Stimulated activated naive CD8-positive, alpha-beta T cell treated with anti-CD3 and anti-CD28 coated beads, Interleukin-15, amount 100 ng/mL, for 72 hours (primary cell): ENCODE measurements at regions not wholly inside any gene's neighbourhood (a gene's known extent, or its start where the extent isn't known, plus 50 kb on each side); places are given as distances from the start of the nearest gene placed in this dataset.
A peak's percentile ranks its signal among the peaks of the same experiment; 100 is the strongest.

Source experiments
- ATAC-seq: fragments of 150-1000 bp; cut with Tn5 transposase; 2 replicates; pipeline ENCODE4 v1.10.0; 2021; ENCODE audit warnings: mild to moderate bottlenecking, moderate library complexity
- DNase-seq, 2 donors: peaks; one replicate each; pipeline ENCODE4 v3.0.0; 2021 to 2022
- H3K27ac Mint-ChIP-seq, 2 donors: one replicate each; pipeline ENCODE4 v1.8.0; 2022; ENCODE audit warnings: mild to moderate bottlenecking in 2 of 2, mixed read lengths in 2 of 2, moderate library complexity in 2 of 2
- H3K27me3 Mint-ChIP-seq: one replicate; pipeline ENCODE4 v1.8.0; 2022; ENCODE audit warnings: mixed read lengths
- H3K4me1 Mint-ChIP-seq: one replicate; pipeline ENCODE4 v1.8.0; 2022; ENCODE audit warnings: mild to moderate bottlenecking, mixed read lengths
- H3K4me3 Mint-ChIP-seq, 2 donors: one replicate each; pipeline ENCODE4 v1.8.0; 2022; ENCODE audit warnings: mild to moderate bottlenecking in 2 of 2, mixed read lengths in 2 of 2, moderate library complexity in 1 of 2
- H3K9me3 Mint-ChIP-seq, 2 donors: one replicate each; pipeline ENCODE4 v1.8.0; 2022; ENCODE audit warnings: mixed read lengths in 2 of 2

GRCh38 chr7:96532428-96532935 lies 177.2 kb downstream of the SEM1 start:
- Mint-ChIP-seq H3K27ac (no peak overlapping the region), H3K9me3 (no peaks in the 10 kb centered on the region), H3K27me3 (peaks cover 18% of the 10 kb centered on the region), H3K4me1 (no peaks in the 10 kb centered on the region), H3K4me3 (no peak overlapping the region)
- DNase-seq (no peak), ATAC-seq (no peak)

- peaks cover 23% of the 10 kb centered on the region for H3K27me3 Mint-ChIP-seq
- no peaks in the 10 kb centered on the region for H3K4me1 Mint-ChIP-seq
- DNase-seq (no peak), ATAC-seq (no peak)
- no peak overlapping the region for H3K4me3 Mint-ChIP-seq
- H3K27ac Mint-ChIP-seq, result no peak overlapping the region
- no peaks in the 10 kb centered on the region for H3K9me3 Mint-ChIP-seq
Measured at GRCh38 chr7:96531331-96531730, 178.3 kb downstream of the SEM1 start.

GRCh38 chr7:96530786-96531185 lies 178.9 kb downstream of the SEM1 start:
- Mint-ChIP-seq H3K4me1 (no peaks in the 10 kb centered on the region), H3K9me3 (no peaks in the 10 kb centered on the region), H3K27me3 (peaks cover 23% of the 10 kb centered on the region), H3K4me3 (no peak overlapping the region), H3K27ac (no peak overlapping the region)
- ATAC-seq (no peak), DNase-seq (no peak)

- Mint-ChIP-seq H3K9me3 (peaks cover 0 to 5% of the 10 kb centered on the region in 2 donors), H3K4me3 (no peak overlapping the region), H3K4me1 (no peaks in the 10 kb centered on the region), H3K27ac (no peak overlapping the region), H3K27me3 (peaks cover 23% of the 10 kb centered on the region)
- no peak for ATAC-seq
- no peak for DNase-seq
Measured at GRCh38 chr7:96527133-96527827, 182.4 kb downstream of the SEM1 start.

- H3K9me3 Mint-ChIP-seq, result peaks cover 0 to 5% of the 10 kb centered on the region in 2 donors
- H3K27me3 Mint-ChIP-seq, result peaks cover 23% of the 10 kb centered on the region
- H3K4me1 Mint-ChIP-seq, result no peaks in the 10 kb centered on the region
Measured at GRCh38 chr7:96526496-96526895, 183.2 kb downstream of the SEM1 start.

GRCh38 chr7:96521068-96521894 lies 188.4 kb downstream of the SEM1 start:
- Mint-ChIP-seq H3K4me3 (no peak overlapping the region), H3K4me1 (no peaks in the 10 kb centered on the region), H3K27me3 (peaks cover 13% of the 10 kb centered on the region), H3K9me3 (peaks cover 0 to 5% of the 10 kb centered on the region in 2 donors), H3K27ac (no peak overlapping the region)
- ATAC-seq (no peak), DNase-seq (no peak)

More at GRCh38 chr7:96526496-96526895, 183.2 kb downstream of the SEM1 start:
- no peak for ATAC-seq
- no peak overlapping the region for H3K27ac Mint-ChIP-seq
- no peak overlapping the region for H3K4me3 Mint-ChIP-seq
- DNase-seq, result no peak

- Mint-ChIP-seq H3K4me3 (no peak overlapping the region), H3K27me3 (peaks cover 10% of the 10 kb centered on the region), H3K9me3 (no peaks in the 10 kb centered on the region), H3K27ac (no peak overlapping the region), H3K4me1 (no peaks in the 10 kb centered on the region)
- DNase-seq (no peak), ATAC-seq (no peak)
Measured at GRCh38 chr7:96508371-96508770, 186.5 kb upstream of the SLC25A13 start.

- Mint-ChIP-seq H3K4me1 (no peaks in the 10 kb centered on the region), H3K4me3 (no peak overlapping the region), H3K27ac (no peak overlapping the region), H3K27me3 (peaks cover 10% of the 10 kb centered on the region), H3K9me3 (no peaks in the 10 kb centered on the region)
- DNase-seq, result no peak
- ATAC-seq, result no peak
Measured at GRCh38 chr7:96503597-96503996, 181.7 kb upstream of the SLC25A13 start.

- H3K4me1 Mint-ChIP-seq, result no peaks in the 10 kb centered on the region
- H3K9me3 Mint-ChIP-seq, result no peaks in the 10 kb centered on the region
- H3K27ac Mint-ChIP-seq, result no peak overlapping the region
- DNase-seq, result no peak
- no peak overlapping the region for H3K4me3 Mint-ChIP-seq
- no peaks in the 10 kb centered on the region for H3K27me3 Mint-ChIP-seq
- no peak for ATAC-seq
Measured at GRCh38 chr7:96501318-96501717, 179.4 kb upstream of the SLC25A13 start.

GRCh38 chr7:96499532-96499931 lies 177.6 kb upstream of the SLC25A13 start:
- H3K27ac Mint-ChIP-seq, result no peak overlapping the region
- ATAC-seq (no peak), DNase-seq (no peak)
- no peaks in the 10 kb centered on the region for H3K27me3 Mint-ChIP-seq
- H3K4me1 Mint-ChIP-seq, result peaks cover 7% of the 10 kb centered on the region
- no peak overlapping the region for H3K4me3 Mint-ChIP-seq
- H3K9me3 Mint-ChIP-seq, result no peaks in the 10 kb centered on the region

GRCh38 chr7:96497567-96497966 lies 175.7 kb upstream of the SLC25A13 start:
- ATAC-seq (no peak), DNase-seq (no peak)
- Mint-ChIP-seq H3K27ac (no peak overlapping the region), H3K27me3 (peaks cover 11% of the 10 kb centered on the region), H3K4me1 (peaks cover 7% of the 10 kb centered on the region), H3K4me3 (no peak overlapping the region), H3K9me3 (no peaks in the 10 kb centered on the region)

GRCh38 chr7:96495751-96496216 lies 173.9 kb upstream of the SLC25A13 start:
- Mint-ChIP-seq H3K27ac (peak overlapping the region in 1 of 2 donors; percentile 59), H3K4me1 (peaks cover 7% of the 10 kb centered on the region), H3K4me3 (peak overlapping the region in 1 of 2 donors; percentile 39), H3K9me3 (no peaks in the 10 kb centered on the region), H3K27me3 (peaks cover 11% of the 10 kb centered on the region)
- ATAC-seq (peak; percentile 94), DNase-seq (peak in 1 of 2 donors; percentile 27)

- no peak for ATAC-seq
- H3K4me1 Mint-ChIP-seq, result no peaks in the 10 kb centered on the region
Measured at GRCh38 chr7:96486681-96487080, 164.8 kb upstream of the SLC25A13 start.

GRCh38 chr7:96484845-96485244 lies 162.9 kb upstream of the SLC25A13 start:
- H3K27ac Mint-ChIP-seq, result no peak overlapping the region
- peaks cover 2% of the 10 kb centered on the region for H3K27me3 Mint-ChIP-seq
- DNase-seq, result no peak
- H3K4me3 Mint-ChIP-seq, result no peak overlapping the region
- no peak for ATAC-seq
- no peaks in the 10 kb centered on the region for H3K9me3 Mint-ChIP-seq
- H3K4me1 Mint-ChIP-seq, result no peaks in the 10 kb centered on the region

More at GRCh38 chr7:96486681-96487080, 164.8 kb upstream of the SLC25A13 start:
- DNase-seq, result no peak
- Mint-ChIP-seq H3K4me3 (no peak overlapping the region), H3K27ac (no peak overlapping the region), H3K27me3 (peaks cover 12% of the 10 kb centered on the region), H3K9me3 (no peaks in the 10 kb centered on the region)

- Mint-ChIP-seq H3K9me3 (no peaks in the 10 kb centered on the region), H3K4me1 (peaks cover 5% of the 10 kb centered on the region), H3K27ac (no peak overlapping the region), H3K27me3 (no peaks in the 10 kb centered on the region), H3K4me3 (no peak overlapping the region)
- DNase-seq (no peak), ATAC-seq (peak; percentile 25)
Measured at GRCh38 chr7:96484091-96484490, 162.2 kb upstream of the SLC25A13 start.

- Mint-ChIP-seq H3K27me3 (no peaks in the 10 kb centered on the region), H3K4me1 (peaks cover 13% of the 10 kb centered on the region), H3K4me3 (no peak overlapping the region), H3K27ac (no peak overlapping the region), H3K9me3 (no peaks in the 10 kb centered on the region)
- ATAC-seq, result no peak
- DNase-seq, result no peak
Measured at GRCh38 chr7:96481796-96482195, 159.9 kb upstream of the SLC25A13 start.
